HepG2 (cell line): ENCODE measurements at regions not wholly inside any gene's neighbourhood (a gene's known extent, or its start where the extent isn't known, plus 50 kb on each side); places are given as distances from the start of the nearest gene placed in this dataset.

ENCODE experiments used
- ATAC-seq: fragments of 200-7000 bp; cut with Tn5 transposase; 3 replicates; pipeline ENCODE4 v1.9.1; 2020; ENCODE audit warnings: mild to moderate bottlenecking, moderate library complexity
- BruUV-seq: library from RNA; stranded (reverse); fragments of 400-500 nt; replicated peaks from 2 replicates; lab custom pipeline; 2021; lab: Mats Ljungman, UMichigan
- CTCF ChIA-PET: fragments of 300-600 bp; formaldehyde crosslinking; extraction: SDS; loops from one replicate; lab custom pipeline; 2021; ENCODE audit warnings: low total read pairs, inconsistent platforms, low intra/inter-chr PET ratio; lab: Yijun Ruan, JAX
- POLR2A ChIA-PET: fragments of 350-600 bp; sonication (Branson Sonifier 250); formaldehyde crosslinking; loops from one replicate; lab custom pipeline; 2020; ENCODE audit warnings: antibody characterized with exemption, inconsistent platforms; lab: Yijun Ruan, JAX
- DNase-seq: peaks from one replicate; pipeline ENCODE4 v3.0.0-alpha.2; 2015; ENCODE audit warnings: low spot score
- FAIRE-seq: peaks from 3 replicates; lab custom pipeline; 2011; peaks lifted over from hg19 to GRCh38; lab: Jason Lieb, UNC
- H2AFZ ChIP-seq: one replicate; pipeline ENCODE4 v1.6.1; 2011; ENCODE audit warnings: low read length, inconsistent platforms
- H3K27ac ChIP-seq: fragments of 300-600 bp; 3 replicates; pipeline ENCODE4 v1.8.0; 2011; ENCODE audit warnings: mixed run types, mild to moderate bottlenecking, mixed read lengths, low read length, inconsistent platforms; ENCODE audit not compliant: insufficient read depth; ENCODE audit errors: extremely low read length
- H3K27me3 ChIP-seq, 2 experiments: fragments of 200-600 bp in 1 of 2; 2 replicates in 1 of 2; 3 replicates in 1 of 2; pipeline versions ENCODE4 v1.6.0 to v1.8.0; 2011; ENCODE audit warnings: low read length in 2 of 2, mild to moderate bottlenecking in 2 of 2, moderate library complexity in 2 of 2, inconsistent platforms in 1 of 2; ENCODE audit not compliant: insufficient read depth in 2 of 2, control insufficient read depth in 1 of 2
- H3K36me3 ChIP-seq, 2 experiments: fragments of 200-600 bp in 1 of 2; replicated peaks in 1 of 2; 2 replicates in 1 of 2; 3 replicates in 1 of 2; pipeline versions ENCODE4 v1.5.1 to v1.8.0; 2011; ENCODE audit warnings: low read length in 2 of 2, inconsistent platforms in 1 of 2; ENCODE audit not compliant: insufficient read depth in 2 of 2, control insufficient read depth in 1 of 2
- H3K4me1 ChIP-seq: 2 replicates; pipeline ENCODE4 v1.5.1; 2012; ENCODE audit warnings: low read length, inconsistent platforms; ENCODE audit not compliant: insufficient read depth
- H3K4me2 ChIP-seq: 2 replicates; pipeline ENCODE4 v1.6.0; 2011; ENCODE audit warnings: low read depth, low read length, inconsistent platforms
- H3K4me3 ChIP-seq, 3 experiments: fragments of 200-600 bp in 1 of 3; sonication (generic), shearing (Covaris generic) in 1 of 3; replicated peaks in 1 of 3; 2 replicates each; pipeline ENCODE4 v1.5.1; 2011 to 2016; ENCODE audit warnings: low read length in 3 of 3, inconsistent platforms in 2 of 3, low read depth in 2 of 3, mild to moderate bottlenecking in 2 of 3, control low read depth in 1 of 3, mixed read lengths in 1 of 3; ENCODE audit not compliant: insufficient read depth in 1 of 3
- H3K79me2 ChIP-seq: one replicate; pipeline ENCODE4 v1.6.1; 2011; ENCODE audit warnings: low read length, inconsistent platforms; ENCODE audit not compliant: insufficient read depth
- H3K9ac ChIP-seq: 2 replicates; pipeline ENCODE4 v1.6.0; 2011; ENCODE audit warnings: mild to moderate bottlenecking, low read depth, low read length, inconsistent platforms; ENCODE audit not compliant: insufficient read depth
- H3K9me3 ChIP-seq: 2 replicates; pipeline ENCODE4 v1.5.1; 2012; ENCODE audit warnings: mild to moderate bottlenecking, low read length
- H4K20me1 ChIP-seq: 2 replicates; pipeline ENCODE4 v1.6.0; 2011; ENCODE audit warnings: inconsistent platforms, mild to moderate bottlenecking, low read length, moderate library complexity; ENCODE audit not compliant: insufficient read depth
- CREB1 ChIP-seq, 2 experiments: fragments of 450-650 bp in 1 of 2; IDR thresholded peaks; 2 replicates each; pipeline ENCODE4 v1.6.1; 2016 to 2017; ENCODE audit warnings: control low read depth in 1 of 2, mild to moderate bottlenecking in 1 of 2, missing compliant biosample characterization in 1 of 2, missing genetic modification characterization in 1 of 2
- FOXC1 ChIP-seq: sonication (generic); formaldehyde crosslinking; IDR thresholded peaks from 2 replicates; pipeline ENCODE4 v1.8.0; 2022; ENCODE audit warnings: mild to moderate bottlenecking, missing genetic modification reagents, borderline replicate concordance
- GATAD1 ChIP-seq: IDR thresholded peaks from 2 replicates; pipeline ENCODE4 v1.6.1; 2016; ENCODE audit warnings: missing genetic modification reagents, missing compliant biosample characterization
- KLF16 ChIP-seq, 2 experiments: sonication (generic) in 1 of 2; formaldehyde crosslinking in 1 of 2; IDR thresholded peaks; 2 replicates each; pipeline versions ENCODE4 v1.6.1 to v1.8.0; 2016 to 2023; ENCODE audit warnings: missing genetic modification reagents in 2 of 2, missing compliant biosample characterization in 1 of 2
- NFYC ChIP-seq: IDR thresholded peaks from 2 replicates; pipeline ENCODE4 v1.6.1; 2016; ENCODE audit warnings: missing genetic modification reagents, missing compliant biosample characterization
- SIN3B ChIP-seq: fragments of 150-350 bp; IDR thresholded peaks from 2 replicates; pipeline ENCODE4 v1.6.1; 2014; ENCODE audit warnings: low read length
- SPEN ChIP-seq: sonication (generic); formaldehyde crosslinking; IDR thresholded peaks from 2 replicates; pipeline ENCODE4 v1.5.1; 2020; ENCODE audit warnings: low read depth, mild to moderate bottlenecking, missing genetic modification reagents
- TAF1 ChIP-seq: sonication (generic); formaldehyde crosslinking; IDR thresholded peaks from 2 replicates; pipeline ENCODE4 v1.4.0; 2020; ENCODE audit warnings: missing genetic modification reagents
- TBX3 ChIP-seq: fragments of 450-650 bp; IDR thresholded peaks from 2 replicates; pipeline ENCODE4 v1.6.1; 2017; ENCODE audit warnings: antibody characterized with exemption, mild to moderate bottlenecking, inconsistent platforms, borderline replicate concordance
- YEATS2 ChIP-seq: sonication (generic); formaldehyde crosslinking; IDR thresholded peaks from 2 replicates; pipeline ENCODE4 v1.4.0; 2020; ENCODE audit warnings: missing genetic modification reagents, borderline replicate concordance
- YEATS4 ChIP-seq: sonication (generic); formaldehyde crosslinking; IDR thresholded peaks from 2 replicates; pipeline ENCODE4 v1.4.0; 2020; ENCODE audit warnings: missing genetic modification reagents, borderline replicate concordance
- ZNF17 ChIP-seq: sonication (generic); formaldehyde crosslinking; IDR thresholded peaks from 2 replicates; pipeline ENCODE4 v1.5.0; 2020; ENCODE audit warnings: mild to moderate bottlenecking, missing genetic modification reagents
- ZNF879 ChIP-seq: sonication (generic); formaldehyde crosslinking; IDR thresholded peaks from 2 replicates; pipeline ENCODE4 v1.8.1; 2023; ENCODE audit warnings: missing genetic modification reagents
- WGBS: methylation state at CpG from one replicate; pipeline ENCODE4 v1.1.6; 2017; ENCODE audit warnings: low lambda C conversion rate; 5-methylcytosine and 5-hydroxymethylcytosine counted together
- in situ Hi-C: cut with HindIII; loops from 2 replicates; pipeline ENCODE4 v1.10.0; 2017; ENCODE audit warnings: low pct_unique_long_range_greater_than_20kb; ENCODE audit not compliant: extremely low pct_ligation_motif_present
- intact Hi-C: fragments of 100-400 bp; cut with micrococcal nuclease; formaldehyde crosslinking; loops from one replicate; pipeline ENCODE4 v1.10.0; 2022; ENCODE audit not compliant: unreplicated experiment
- TF ChIP-seq, protein P1 (sequence below): sonication (generic); formaldehyde crosslinking; IDR thresholded peaks from 2 replicates; pipeline ENCODE4 v1.4.0; 2020; ENCODE audit warnings: missing genetic modification reagents

DNA sequence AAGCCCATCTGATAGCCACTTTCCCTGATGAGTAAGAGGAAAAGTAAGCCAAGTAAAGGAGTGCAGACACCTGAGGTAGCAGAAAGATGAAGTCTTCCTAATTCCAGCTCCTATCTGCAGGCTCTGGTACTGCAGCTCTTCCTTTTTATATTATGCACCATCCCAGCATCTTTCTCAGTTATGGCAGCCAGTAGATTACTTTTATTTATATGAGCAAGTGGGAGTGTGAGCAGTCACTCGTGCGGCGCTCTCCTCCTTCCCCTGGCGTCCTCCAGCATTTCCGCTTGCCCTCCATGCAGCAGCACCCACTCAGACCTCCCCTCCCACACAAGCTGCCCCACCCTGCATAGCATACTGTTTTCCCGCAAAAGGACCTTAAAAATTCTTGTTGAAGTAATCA lies 465.9 kb upstream of the DPPA4 start:
- BruUV-seq = no TSS peak
- Histone ChIP-seq H3K4me3 (no peak overlapping the region), H3K9me3 (no peaks in the 10 kb centered on the region), H3K27me3 (no peaks in the 10 kb centered on the region; a peak in 1 of 5 replicates), H3K4me2 (no peak overlapping the region), H4K20me1 (no peaks in the 10 kb centered on the region), H3K79me2 (no peaks in the 10 kb centered on the region), H2AFZ (no peak overlapping the region), H3K27ac (no peak overlapping the region), H3K4me1 (no peaks in the 10 kb centered on the region), H3K36me3 (no peaks in the 10 kb centered on the region), H3K9ac (no peak overlapping the region)
- intact Hi-C loops (no loop called here), in situ Hi-C loops (no loop called here)
- FAIRE-seq = no peak
- no peak for DNase-seq
- WGBS = 21% methylated on average over 6 of the region's 6 CpGs
- CTCF ChIA-PET = no interaction called here
- POLR2A ChIA-PET = no interaction called here
- TF ChIP-seq YEATS2 (CRISPR knock-in tag) (no peak), TAF1 (no peak), CREB1 (IDR thresholded peaks at IDR 0.05) (no peak), CREB1 (CRISPR knock-in tag; IDR thresholded peaks at IDR 0.05) (no peak), ZNF879 (CRISPR knock-in tag) (no peak), FOXC1 (no peak), NFYC (CRISPR knock-in tag) (no peak), SIN3B (no peak), YEATS4 (CRISPR knock-in tag) (no peak), ZNF17 (CRISPR knock-in tag) (no peak), KLF16 (CRISPR knock-in tag; IDR thresholded peaks at IDR 0.05) (no peak), TBX3 (no peak), SPEN (no peak), GATAD1 (CRISPR knock-in tag) (no peak)
- TF ChIP-seq, protein P1, sequence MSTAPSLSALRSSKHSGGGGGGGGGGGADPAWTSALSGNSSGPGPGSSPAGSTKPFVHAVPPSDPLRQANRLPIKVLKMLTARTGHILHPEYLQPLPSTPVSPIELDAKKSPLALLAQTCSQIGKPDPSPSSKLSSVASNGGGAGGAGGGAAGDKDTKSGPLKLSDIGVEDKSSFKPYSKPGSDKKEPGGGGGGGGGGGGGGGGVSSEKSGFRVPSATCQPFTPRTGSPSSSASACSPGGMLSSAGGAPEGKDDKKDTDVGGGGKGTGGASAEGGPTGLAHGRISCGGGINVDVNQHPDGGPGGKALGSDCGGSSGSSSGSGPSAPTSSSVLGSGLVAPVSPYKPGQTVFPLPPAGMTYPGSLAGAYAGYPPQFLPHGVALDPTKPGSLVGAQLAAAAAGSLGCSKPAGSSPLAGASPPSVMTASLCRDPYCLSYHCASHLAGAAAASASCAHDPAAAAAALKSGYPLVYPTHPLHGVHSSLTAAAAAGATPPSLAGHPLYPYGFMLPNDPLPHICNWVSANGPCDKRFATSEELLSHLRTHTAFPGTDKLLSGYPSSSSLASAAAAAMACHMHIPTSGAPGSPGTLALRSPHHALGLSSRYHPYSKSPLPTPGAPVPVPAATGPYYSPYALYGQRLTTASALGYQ = no peak
- ATAC-seq = no peak
